ENCODE measurements at regions not wholly inside any gene's neighbourhood (a gene's known extent, or its start where the extent isn't known, plus 50 kb on each side); places are given as distances from the start of the nearest gene placed in this dataset.
A peak's percentile ranks its signal among the peaks of the same experiment; 100 is the strongest.

DNA sequence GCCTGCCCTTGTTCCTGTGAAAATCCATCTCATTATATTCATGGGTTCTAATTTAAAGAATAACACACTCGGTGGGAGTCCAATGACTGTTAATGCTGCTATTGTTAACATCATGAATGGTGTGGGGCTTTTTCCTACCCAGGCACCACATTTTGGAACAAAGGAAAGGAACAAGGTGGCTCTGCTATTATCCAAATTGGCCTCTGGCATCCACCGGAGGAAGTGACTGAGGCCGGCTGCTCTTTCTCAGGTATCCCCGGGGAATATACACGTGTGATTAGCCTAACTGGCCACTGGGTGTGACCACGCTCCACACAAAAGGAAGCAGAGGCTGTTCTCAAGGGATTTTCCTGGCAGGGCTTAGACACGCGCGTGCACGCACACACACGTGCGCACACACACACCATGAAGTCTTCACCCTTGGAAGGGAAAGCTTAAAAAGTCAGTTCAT is 601.2 kb upstream of the ARID1B start:
- Mint-ChIP-seq H3K27ac (no peak overlapping the region), H3K36me3 (ENCODE audit: low read depth) (no peaks in the 10 kb centered on the region), H3K4me1 (no peaks in the 10 kb centered on the region), H3K9me3 (peaks cover 13% of the 10 kb centered on the region), H3K4me3 (no peak overlapping the region), H3K27me3 (ENCODE audit: low read depth) (peaks cover 12% of the 10 kb centered on the region)
- TF ChIP-seq, protein P1, sequence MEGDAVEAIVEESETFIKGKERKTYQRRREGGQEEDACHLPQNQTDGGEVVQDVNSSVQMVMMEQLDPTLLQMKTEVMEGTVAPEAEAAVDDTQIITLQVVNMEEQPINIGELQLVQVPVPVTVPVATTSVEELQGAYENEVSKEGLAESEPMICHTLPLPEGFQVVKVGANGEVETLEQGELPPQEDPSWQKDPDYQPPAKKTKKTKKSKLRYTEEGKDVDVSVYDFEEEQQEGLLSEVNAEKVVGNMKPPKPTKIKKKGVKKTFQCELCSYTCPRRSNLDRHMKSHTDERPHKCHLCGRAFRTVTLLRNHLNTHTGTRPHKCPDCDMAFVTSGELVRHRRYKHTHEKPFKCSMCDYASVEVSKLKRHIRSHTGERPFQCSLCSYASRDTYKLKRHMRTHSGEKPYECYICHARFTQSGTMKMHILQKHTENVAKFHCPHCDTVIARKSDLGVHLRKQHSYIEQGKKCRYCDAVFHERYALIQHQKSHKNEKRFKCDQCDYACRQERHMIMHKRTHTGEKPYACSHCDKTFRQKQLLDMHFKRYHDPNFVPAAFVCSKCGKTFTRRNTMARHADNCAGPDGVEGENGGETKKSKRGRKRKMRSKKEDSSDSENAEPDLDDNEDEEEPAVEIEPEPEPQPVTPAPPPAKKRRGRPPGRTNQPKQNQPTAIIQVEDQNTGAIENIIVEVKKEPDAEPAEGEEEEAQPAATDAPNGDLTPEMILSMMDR (IDR thresholded peaks at IDR 0.05; ENCODE audit: unreplicated experiment in 3 of 3) = peak; percentile 31 to 44 (median 34)

DNA sequence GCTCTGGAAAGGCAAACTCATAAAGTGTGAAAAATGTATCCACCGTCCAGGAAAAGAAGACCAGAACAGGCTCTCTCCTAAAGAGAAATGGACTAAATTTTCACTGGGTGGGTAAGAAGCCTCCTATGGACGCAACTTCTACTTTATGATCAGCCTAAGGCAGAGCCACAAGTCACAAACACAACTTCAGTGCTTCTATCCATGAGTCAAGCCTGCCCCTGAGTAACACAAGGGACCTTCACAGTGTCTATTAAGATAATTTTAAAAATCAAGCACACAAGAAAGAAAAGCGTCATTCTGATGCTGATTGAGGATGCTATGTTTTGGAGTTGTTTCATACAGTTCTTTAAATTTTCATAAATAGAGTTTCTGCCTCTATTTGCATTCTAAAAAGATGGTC is 601.7 kb upstream of the ARID1B start:
- H3K36me3 Mint-ChIP-seq (ENCODE audit: low read depth) = no peaks in the 10 kb centered on the region
- peaks cover 12% of the 10 kb centered on the region for H3K27me3 Mint-ChIP-seq (ENCODE audit: low read depth)
- H3K9me3 Mint-ChIP-seq = peaks cover 11% of the 10 kb centered on the region
- TF ChIP-seq, protein P1 (IDR thresholded peaks at IDR 0.05; ENCODE audit: unreplicated experiment in 3 of 3) = no peak
- no peak overlapping the region for H3K4me3 Mint-ChIP-seq
- no peaks in the 10 kb centered on the region for H3K4me1 Mint-ChIP-seq
- H3K27ac Mint-ChIP-seq = no peak overlapping the region

DNA sequence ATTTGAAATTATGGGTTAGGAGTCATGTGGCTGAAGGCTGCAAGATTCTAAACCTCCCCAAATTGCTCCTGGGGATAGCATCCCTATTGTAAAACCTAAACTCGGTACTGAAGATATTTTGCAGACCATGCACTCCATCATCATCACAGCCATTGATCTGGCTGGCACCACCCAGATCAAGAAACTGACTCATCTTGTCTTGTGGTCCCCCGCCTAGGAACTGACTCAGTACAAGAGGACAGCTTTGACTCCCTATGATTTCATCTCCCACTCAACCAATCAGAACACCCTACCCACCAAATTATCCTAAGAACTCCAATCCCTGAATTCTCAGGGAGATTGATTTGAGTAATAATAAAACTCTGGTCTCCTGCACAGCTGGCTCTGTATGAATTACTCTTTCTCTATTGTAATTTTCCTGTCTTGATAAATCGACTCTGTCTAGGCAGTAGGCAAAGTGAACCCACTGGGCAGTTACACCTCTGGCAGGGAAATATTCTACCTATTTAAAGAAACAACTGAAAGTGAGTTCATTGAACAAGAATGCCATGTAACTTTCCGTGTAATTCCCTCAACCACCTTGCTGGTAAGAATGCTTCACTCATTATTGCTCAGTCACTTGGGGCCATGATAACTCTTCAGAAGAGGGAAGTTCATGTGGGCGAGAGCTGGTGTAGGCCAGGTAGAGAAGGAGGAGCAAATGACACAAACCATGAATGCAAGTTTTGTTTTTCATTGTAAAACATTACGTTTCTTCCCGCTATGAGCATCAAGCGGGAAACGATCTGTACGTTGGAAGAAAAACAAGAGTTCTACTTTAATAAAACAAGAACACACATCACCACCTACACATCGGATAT is 602.9 kb upstream of the ARID1B start:
- Mint-ChIP-seq H3K9me3 (peaks cover 4% of the 10 kb centered on the region), H3K36me3 (ENCODE audit: low read depth) (no peaks in the 10 kb centered on the region), H3K4me3 (no peak overlapping the region), H3K27me3 (ENCODE audit: low read depth) (peaks cover 12% of the 10 kb centered on the region), H3K27ac (no peak overlapping the region), H3K4me1 (no peaks in the 10 kb centered on the region)
- TF ChIP-seq, protein P1 (IDR thresholded peaks at IDR 0.05; ENCODE audit: unreplicated experiment in 3 of 3) = no peak

DNA sequence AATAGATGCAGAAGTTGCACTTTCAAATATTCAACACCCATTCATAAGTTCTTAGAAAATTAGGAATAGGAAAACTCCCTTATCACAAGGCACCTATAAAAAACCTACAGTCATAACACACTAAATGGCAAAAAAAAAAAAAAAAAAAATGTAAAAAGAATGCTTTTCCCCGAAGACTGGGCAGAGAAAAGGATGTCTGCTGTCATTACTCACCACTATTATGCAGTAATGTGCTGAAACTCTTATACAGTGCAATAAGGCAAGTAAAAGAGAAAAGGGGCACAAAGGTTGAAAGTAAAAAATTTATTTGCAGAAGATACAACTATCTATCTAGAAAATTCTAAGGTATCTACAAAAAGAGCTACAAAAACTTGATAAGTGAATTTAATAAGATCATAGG is 607.8 kb upstream of the ARID1B start:
- Mint-ChIP-seq H3K9me3 (no peaks in the 10 kb centered on the region), H3K4me3 (no peak overlapping the region), H3K27me3 (ENCODE audit: low read depth) (peaks cover 5% of the 10 kb centered on the region), H3K4me1 (peaks cover 32% of the 10 kb centered on the region), H3K36me3 (ENCODE audit: low read depth) (no peaks in the 10 kb centered on the region), H3K27ac (no peak overlapping the region)
- TF ChIP-seq, protein P1 (IDR thresholded peaks at IDR 0.05; ENCODE audit: unreplicated experiment in 3 of 3) = no peak

DNA sequence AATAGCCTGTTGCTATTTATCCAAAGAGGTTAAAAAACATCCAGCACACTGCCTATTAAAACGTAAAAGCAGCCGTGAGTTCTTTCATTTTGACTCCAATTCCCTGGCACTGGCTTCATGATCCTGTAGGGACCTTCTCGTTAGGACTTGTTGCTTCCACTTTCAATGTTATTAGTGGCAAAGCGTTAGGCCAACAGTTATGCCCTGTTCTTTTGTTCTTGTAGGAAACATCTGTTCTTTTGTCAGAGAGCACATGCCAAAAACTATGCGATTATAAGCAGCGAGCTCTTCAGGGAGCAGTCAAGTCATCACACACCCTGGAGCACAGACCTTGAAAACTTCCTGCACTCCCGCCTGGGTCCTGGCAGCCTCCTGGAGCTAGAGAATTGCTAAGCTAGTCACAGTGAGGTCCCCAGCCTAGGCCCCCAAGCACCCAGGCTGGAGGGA is 609.5 kb upstream of the ARID1B start:
- Mint-ChIP-seq H3K27ac (peak overlapping the region; percentile 87 to 98 (median 97)), H3K9me3 (no peaks in the 10 kb centered on the region), H3K4me3 (peak overlapping the region in 2 of 3 experiments; percentile 68 to 77), H3K27me3 (ENCODE audit: low read depth) (no peaks in the 10 kb centered on the region), H3K36me3 (ENCODE audit: low read depth) (no peaks in the 10 kb centered on the region), H3K4me1 (peaks cover 35% of the 10 kb centered on the region)
- TF ChIP-seq, protein P1 (IDR thresholded peaks at IDR 0.05; ENCODE audit: unreplicated experiment in 3 of 3) = no peak
